ENCODE measurements at regions not wholly inside any gene's neighbourhood (a gene's known extent, or its start where the extent isn't known, plus 50 kb on each side); places are given as distances from the start of the nearest gene placed in this dataset.

- no peaks in the 10 kb centered on the region for H3K9me3 ChIP-seq
- ATAC-seq (no peak), DNase-seq (no peak)
- no peak overlapping the region for H3K4me3 ChIP-seq
- TF ChIP-seq CTCF (IDR thresholded peaks at IDR 0.05) = no peak
- TF ChIP-seq POLR2A (IDR thresholded peaks at IDR 0.05) = no peak
- intact Hi-C loops (cut with DNase I) = no loop called here
- no peak overlapping the region for H3K27ac ChIP-seq
- H3K27me3 ChIP-seq = no peaks in the 10 kb centered on the region
- no peaks in the 10 kb centered on the region for H3K4me1 ChIP-seq
- no peaks in the 10 kb centered on the region for H3K36me3 ChIP-seq
- 42% methylated on average over 7 of the region's 10 CpGs for WGBS (ENCODE audit: insufficient coverage, low coverage, low lambda C conversion rate, missing lambda C conversion rate)
Measured at GRCh38 chr7:4449263-4449662, 232.8 kb upstream of the FOXK1 start.

GRCh38 chr7:4450483-4450882 lies 231.6 kb upstream of the FOXK1 start:
- Histone ChIP-seq H3K36me3 (no peaks in the 10 kb centered on the region), H3K27ac (no peak overlapping the region), H3K4me1 (no peaks in the 10 kb centered on the region), H3K4me3 (no peak overlapping the region), H3K27me3 (no peaks in the 10 kb centered on the region), H3K9me3 (no peaks in the 10 kb centered on the region)
- TF ChIP-seq CTCF (IDR thresholded peaks at IDR 0.05) = no peak
- no peak for TF ChIP-seq POLR2A (IDR thresholded peaks at IDR 0.05)
- WGBS (ENCODE audit: insufficient coverage, low coverage, low lambda C conversion rate, missing lambda C conversion rate) = 69% methylated on average over 2 of the region's 2 CpGs
- intact Hi-C loops (cut with DNase I) = no loop called here
- ATAC-seq = no peak
- DNase-seq = no peak

DNA sequence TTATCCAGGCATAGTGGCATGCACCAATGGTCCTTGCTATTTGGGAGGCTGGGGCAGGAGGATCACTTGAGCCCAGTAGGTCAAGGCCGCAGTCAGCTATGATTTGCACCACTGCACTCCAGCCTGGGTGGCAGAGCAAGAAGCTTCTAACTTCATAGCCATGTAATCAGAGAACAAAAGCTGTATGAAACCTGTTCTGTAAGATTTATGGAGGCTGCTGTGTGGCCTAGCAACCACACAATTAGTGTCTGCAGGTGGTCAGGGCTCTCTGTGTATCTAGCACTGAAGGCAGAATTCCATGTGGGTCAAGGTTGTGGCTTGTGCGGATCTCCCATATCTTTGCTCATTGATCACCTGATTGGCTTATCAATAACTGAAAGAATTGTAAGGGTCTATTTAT lies 221.5 kb upstream of the FOXK1 start:
- no peaks in the 10 kb centered on the region for H3K36me3 ChIP-seq
- no peaks in the 10 kb centered on the region for H3K27me3 ChIP-seq
- no peak overlapping the region for H3K27ac ChIP-seq
- DNase-seq (no peak), ATAC-seq (no peak)
- no peaks in the 10 kb centered on the region for H3K4me1 ChIP-seq
- H3K4me3 ChIP-seq = no peak overlapping the region
- H3K9me3 ChIP-seq = no peaks in the 10 kb centered on the region
- 29% methylated on average over 1 of the region's 2 CpGs for WGBS (ENCODE audit: insufficient coverage, low coverage, low lambda C conversion rate, missing lambda C conversion rate)
- TF ChIP-seq POLR2A (IDR thresholded peaks at IDR 0.05) = no peak
- TF ChIP-seq CTCF (IDR thresholded peaks at IDR 0.05) = no peak
- intact Hi-C loops (cut with DNase I) = no loop called here

DNA sequence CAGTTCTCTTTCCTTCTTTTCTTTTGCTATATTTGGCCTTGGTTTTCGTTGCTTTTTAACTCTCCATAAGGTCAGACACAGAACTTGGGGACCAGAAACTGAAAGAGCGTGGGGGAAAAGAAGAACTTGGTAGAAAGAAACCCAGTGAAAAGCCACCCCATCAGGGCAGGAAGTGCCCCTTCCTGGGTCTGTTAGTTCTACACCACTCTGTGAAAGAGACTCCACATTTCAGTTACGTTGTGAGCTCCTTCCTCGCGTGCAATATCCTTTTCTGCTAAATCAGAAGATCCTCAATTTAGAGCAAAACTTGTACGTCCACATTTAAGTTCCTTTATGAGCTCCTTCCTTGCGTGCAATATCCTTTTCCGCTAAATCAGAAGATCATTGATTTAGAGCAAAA lies 220.6 kb upstream of the FOXK1 start:
- DNase-seq = no peak

More for the DNA sequence above, 220.6 kb upstream of the FOXK1 start:
- Histone ChIP-seq H3K27me3 (no peaks in the 10 kb centered on the region), H3K27ac (no peak overlapping the region), H3K4me1 (no peaks in the 10 kb centered on the region), H3K36me3 (no peaks in the 10 kb centered on the region), H3K9me3 (no peaks in the 10 kb centered on the region), H3K4me3 (no peak overlapping the region)
- intact Hi-C loops (cut with DNase I) = no loop called here
- peak in 1 of 4 donors; percentile 46 for ATAC-seq
- TF ChIP-seq POLR2A (IDR thresholded peaks at IDR 0.05) (no peak), CTCF (IDR thresholded peaks at IDR 0.05) (no peak)
- WGBS (ENCODE audit: insufficient coverage, low coverage, low lambda C conversion rate, missing lambda C conversion rate) = 46% methylated on average over 8 of the region's 8 CpGs
